Calu3 (cell line): ENCODE measurements at regions not wholly inside any gene's neighbourhood (a gene's known extent, or its start where the extent isn't known, plus 50 kb on each side); places are given as distances from the start of the nearest gene placed in this dataset.
"Not testable (repeated sequence)": the region's sequence is repeated elsewhere in the genome, so short reads cannot be mapped to it uniquely, and the experiment has no call there.

ENCODE experiments used
- BruUV-seq: library from RNA; stranded (reverse); fragments of 400-500 nt; replicated peaks from 2 replicates; lab custom pipeline; 2021; lab: Mats Ljungman, UMichigan
- CTCF ChIA-PET: fragments of 300-600 bp; sonication (Branson Sonifier 250); formaldehyde crosslinking; loops from one replicate; lab custom pipeline; 2022; ENCODE audit warnings: antibody characterized with exemption; lab: Charles Lee
- DNase-seq: peaks from one replicate; pipeline ENCODE4 v3.0.0; 2022
- H3K27ac Mint-ChIP-seq: one replicate; pipeline ENCODE4 v1.8.0; 2022; ENCODE audit warnings: mixed read lengths; ENCODE audit not compliant: unreplicated experiment
- H3K27me3 Mint-ChIP-seq: one replicate; pipeline ENCODE4 v1.8.0; 2022; ENCODE audit warnings: mixed read lengths; ENCODE audit not compliant: unreplicated experiment
- H3K36me3 Mint-ChIP-seq: one replicate; pipeline ENCODE4 v1.8.0; 2022; ENCODE audit warnings: mild to moderate bottlenecking, moderate library complexity, mixed read lengths; ENCODE audit not compliant: insufficient read depth, unreplicated experiment
- H3K4me1 Mint-ChIP-seq: one replicate; pipeline ENCODE4 v1.8.0; 2022; ENCODE audit warnings: mild to moderate bottlenecking, low read depth, mixed read lengths; ENCODE audit not compliant: unreplicated experiment
- H3K4me3 Mint-ChIP-seq: one replicate; pipeline ENCODE4 v1.8.0; 2022; ENCODE audit warnings: mild to moderate bottlenecking, low read depth, moderate library complexity, mixed read lengths; ENCODE audit not compliant: unreplicated experiment
- H3K9me3 Mint-ChIP-seq: one replicate; pipeline ENCODE4 v1.8.0; 2022; ENCODE audit warnings: low read depth, mixed read lengths; ENCODE audit not compliant: unreplicated experiment
- CTCF ChIP-seq: fragments of 200-600 bp; IDR thresholded peaks from one replicate; pipeline ENCODE4 v1.8.0; 2022; ENCODE audit warnings: antibody characterized with exemption; ENCODE audit not compliant: unreplicated experiment
- intact Hi-C: fragments of 100-400 bp; cut with micrococcal nuclease; formaldehyde crosslinking; loops from one replicate; pipeline ENCODE4 v1.10.0; 2022; ENCODE audit not compliant: unreplicated experiment

DNA sequence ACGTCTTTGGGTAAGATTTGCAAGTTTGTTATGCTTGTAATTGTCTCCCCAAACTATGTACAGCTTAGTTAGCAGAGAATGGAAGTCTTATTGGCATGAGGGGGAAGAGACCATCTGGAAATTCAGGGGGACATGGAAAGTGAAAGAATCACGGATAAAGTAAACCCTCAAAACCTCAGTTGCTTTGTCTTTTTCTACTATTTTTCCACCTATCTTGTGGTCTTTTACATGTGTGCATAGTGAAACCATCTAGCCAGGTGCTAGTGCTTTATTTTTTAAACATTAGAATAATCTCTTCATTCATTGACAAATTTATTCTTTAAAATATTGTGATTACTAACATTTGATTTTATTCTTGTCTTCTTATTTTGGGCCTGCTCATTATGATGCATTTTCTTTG, 441.1 kb upstream of the RORB start:
- Mint-ChIP-seq H3K4me3 (no peak overlapping the region), H3K9me3 (no peaks in the 10 kb centered on the region), H3K4me1 (no peaks in the 10 kb centered on the region), H3K27ac (no peak overlapping the region), H3K36me3 (no peaks in the 10 kb centered on the region), H3K27me3 (no peaks in the 10 kb centered on the region)
- no TSS peak for BruUV-seq
- DNase-seq: no peak
- TF ChIP-seq CTCF: no peak
- intact Hi-C loops: no loop called here
- CTCF ChIA-PET: no interaction called here

GRCh38 chr9:74057051-74057450, 440.1 kb upstream of the RORB start:
- DNase-seq, H3K36me3 Mint-ChIP-seq, BruUV-seq, H3K27ac Mint-ChIP-seq, H3K4me1 Mint-ChIP-seq, H3K4me3 Mint-ChIP-seq, H3K9me3 Mint-ChIP-seq, intact Hi-C loops, CTCF ChIA-PET, H3K27me3 Mint-ChIP-seq: not testable (repeated sequence)

- no peak for TF ChIP-seq CTCF
- BruUV-seq: no TSS peak
- no peak overlapping the region for H3K27ac Mint-ChIP-seq
- no peak for DNase-seq
- no peak overlapping the region for H3K4me3 Mint-ChIP-seq
- H3K36me3 Mint-ChIP-seq: no peaks in the 10 kb centered on the region
- H3K4me1 Mint-ChIP-seq: no peaks in the 10 kb centered on the region
- H3K9me3 Mint-ChIP-seq: peaks cover 3% of the 10 kb centered on the region
- CTCF ChIA-PET: no interaction called here
- no peaks in the 10 kb centered on the region for H3K27me3 Mint-ChIP-seq
- intact Hi-C loops: no loop called here
These were observed 432.4 kb upstream of the RORB start for GRCh38 chr9:74064702-74065101.

- Mint-ChIP-seq H3K36me3 (no peaks in the 10 kb centered on the region), H3K4me3 (no peak overlapping the region), H3K9me3 (peaks cover 3% of the 10 kb centered on the region), H3K27me3 (no peaks in the 10 kb centered on the region), H3K4me1 (no peaks in the 10 kb centered on the region), H3K27ac (no peak overlapping the region)
- DNase-seq: no peak
- no TSS peak for BruUV-seq
- intact Hi-C loops: no loop called here
- CTCF ChIA-PET: no interaction called here
- TF ChIP-seq CTCF: no peak
These were observed 431.0 kb upstream of the RORB start for GRCh38 chr9:74066128-74066527.

DNA sequence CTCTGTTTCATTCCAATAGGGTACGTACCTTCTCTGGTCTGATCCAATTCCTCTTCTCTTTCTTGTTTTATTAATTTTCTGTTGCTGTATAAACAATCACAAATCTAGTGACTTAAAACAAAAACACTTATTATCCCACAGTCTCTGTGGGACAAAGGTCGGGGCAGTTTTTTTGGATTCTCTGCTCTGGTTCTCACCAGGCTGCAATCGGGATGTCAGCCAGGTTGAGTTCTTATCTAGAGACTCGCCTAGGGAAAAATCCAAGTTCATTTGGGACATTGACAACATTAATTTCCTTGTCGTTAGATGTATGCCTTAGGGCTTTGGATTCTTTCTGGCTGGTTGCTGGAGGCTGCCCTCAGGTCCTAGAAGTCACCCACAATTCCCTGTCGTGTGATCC, 430.5 kb upstream of the RORB start:
- H3K27ac Mint-ChIP-seq: no peak overlapping the region
- H3K9me3 Mint-ChIP-seq: peaks cover 3% of the 10 kb centered on the region
- no peaks in the 10 kb centered on the region for H3K4me1 Mint-ChIP-seq
- no peak overlapping the region for H3K4me3 Mint-ChIP-seq
- no peak for TF ChIP-seq CTCF
- H3K27me3 Mint-ChIP-seq: no peaks in the 10 kb centered on the region
- CTCF ChIA-PET: no interaction called here
- H3K36me3 Mint-ChIP-seq: no peaks in the 10 kb centered on the region
- BruUV-seq: no TSS peak
- no peak for DNase-seq
- intact Hi-C loops: no loop called here
